GM23338 (cell line): ENCODE measurements at regions not wholly inside any gene's neighbourhood (a gene's known extent, or its start where the extent isn't known, plus 50 kb on each side); places are given as distances from the start of the nearest gene placed in this dataset.

Experiments
- ATAC-seq: fragments of 200-7000 bp; cut with Tn5 transposase; 3 replicates; pipeline ENCODE4 v1.9.1; 2020
- DNase-seq: peaks from one replicate; pipeline ENCODE4 v3.0.0-alpha.2; 2015; ENCODE audit warnings: low spot score
- H2AFZ ChIP-seq: fragments of 200-600 bp; sonication (generic); 2 replicates; pipeline ENCODE4 v1.8.0; 2016; ENCODE audit warnings: antibody characterized with exemption, mild to moderate bottlenecking, moderate library complexity
- H3F3A ChIP-seq: fragments of 200-600 bp; sonication (generic); replicated peaks from 2 replicates; pipeline ENCODE4 v1.8.0; 2017; ENCODE audit warnings: antibody characterized with exemption, mixed run types, low read depth
- H3K27ac ChIP-seq: fragments of 200-600 bp; sonication (generic); 2 replicates; pipeline ENCODE4 v1.6.1; 2016; ENCODE audit warnings: low read depth
- H3K27me3 ChIP-seq: fragments of 200-600 bp; sonication (generic); 2 replicates; pipeline ENCODE4 v1.8.0; 2016; ENCODE audit warnings: mild to moderate bottlenecking, mixed run types, moderate library complexity; ENCODE audit not compliant: insufficient read depth
- H3K36me3 ChIP-seq: fragments of 200-600 bp; sonication (generic); 2 replicates; pipeline ENCODE4 v1.8.0; 2016; ENCODE audit warnings: mild to moderate bottlenecking; ENCODE audit not compliant: insufficient read depth
- H3K4me1 ChIP-seq: fragments of 200-600 bp; sonication (generic); 2 replicates; pipeline ENCODE4 v1.8.0; 2016; ENCODE audit warnings: mild to moderate bottlenecking, moderate library complexity; ENCODE audit not compliant: insufficient read depth
- H3K4me2 ChIP-seq: fragments of 200-600 bp; sonication (generic); 2 replicates; pipeline ENCODE4 v1.7.1; 2017; ENCODE audit warnings: mixed run types
- H3K4me3 ChIP-seq: fragments of 200-600 bp; sonication (generic); 2 replicates; pipeline ENCODE4 v1.6.1; 2016; ENCODE audit warnings: mixed run types
- H3K79me2 ChIP-seq: fragments of 200-600 bp; sonication (generic); replicated peaks from 2 replicates; pipeline ENCODE4 v1.8.0; 2017; ENCODE audit warnings: mild to moderate bottlenecking; ENCODE audit not compliant: insufficient read depth
- H3K9me2 ChIP-seq: fragments of 200-600 bp; sonication (generic); 2 replicates; pipeline ENCODE4 v1.8.0; 2017; ENCODE audit not compliant: insufficient read depth
- H4K20me1 ChIP-seq: fragments of 200-600 bp; sonication (generic); replicated peaks from 2 replicates; pipeline ENCODE4 v1.8.0; 2017; ENCODE audit warnings: mild to moderate bottlenecking; ENCODE audit not compliant: insufficient read depth
- H3K27ac Mint-ChIP-seq: 2 replicates; pipeline ENCODE4 v1.8.0; 2020; ENCODE audit warnings: inconsistent platforms, mild to moderate bottlenecking, moderate library complexity, mixed read lengths
- H3K27me3 Mint-ChIP-seq: 3 replicates; pipeline ENCODE4 v1.8.0; 2022; ENCODE audit warnings: low read depth, mild to moderate bottlenecking, moderate library complexity, mixed read lengths, inconsistent platforms; ENCODE audit not compliant: insufficient read depth, poor library complexity
- H3K36me3 Mint-ChIP-seq: 3 replicates; pipeline ENCODE4 v1.8.0; 2021; ENCODE audit warnings: low read depth, mild to moderate bottlenecking, inconsistent platforms, moderate library complexity, mixed read lengths
- H3K4me1 Mint-ChIP-seq: 3 replicates; pipeline ENCODE4 v1.8.0; 2020; ENCODE audit warnings: mild to moderate bottlenecking, inconsistent platforms, mixed read lengths
- H3K4me3 Mint-ChIP-seq: 3 replicates; pipeline ENCODE4 v1.8.0; 2021; ENCODE audit warnings: moderate library complexity, mild to moderate bottlenecking, inconsistent platforms, mixed read lengths
- H3K9me3 Mint-ChIP-seq: 3 replicates; pipeline ENCODE4 v1.8.0; 2020; ENCODE audit warnings: moderate library complexity, mild to moderate bottlenecking, inconsistent platforms, mixed read lengths
- JUNB ChIP-seq: IDR thresholded peaks from one replicate; pipeline ENCODE4 v1.6.1; 2016; ENCODE audit warnings: antibody characterized with exemption; ENCODE audit not compliant: unreplicated experiment
- NANOG ChIP-seq: IDR thresholded peaks from 2 replicates; pipeline ENCODE4 v1.6.1; 2016; ENCODE audit warnings: antibody characterized with exemption, borderline replicate concordance
- POLR2AphosphoS5 ChIP-seq: IDR thresholded peaks from 2 replicates; pipeline ENCODE4 v1.6.1; 2016; ENCODE audit warnings: antibody characterized with exemption, low read depth
- STAT1 ChIP-seq: IDR thresholded peaks from one replicate; pipeline ENCODE4 v1.6.1; 2016; ENCODE audit warnings: antibody characterized with exemption; ENCODE audit not compliant: unreplicated experiment
- ZNF331 ChIP-seq: fragments of 250-450 bp; sonication (Bioruptor Pico); IDR thresholded peaks from 2 replicates; pipeline ENCODE4 v1.5.0; 2020; ENCODE audit warnings: low read depth, mild to moderate bottlenecking, moderate library complexity
- TF ChIP-seq, protein P1 (sequence below), 2 experiments: fragments of 200-600 bp in 1 of 2; sonication (generic) in 1 of 2; conservative IDR thresholded peaks; 2 replicates each; pipeline versions ENCODE4 v1.5.1 to v1.6.1; 2016 to 2017; ENCODE audit warnings: antibody characterized with exemption in 2 of 2, low read depth in 2 of 2, mild to moderate bottlenecking in 2 of 2, moderate library complexity in 1 of 2
- TF ChIP-seq, protein P2 (sequence below): IDR thresholded peaks from one replicate; pipeline ENCODE4 v1.6.1; 2018; ENCODE audit warnings: antibody characterized with exemption; ENCODE audit not compliant: unreplicated experiment
- TF ChIP-seq, protein P3 (sequence below): IDR thresholded peaks from 2 replicates; pipeline ENCODE4 v1.6.1; 2016; ENCODE audit warnings: antibody characterized with exemption
- TF ChIP-seq, protein P4 (sequence below): fragments of 250-450 bp; sonication (Bioruptor Pico); IDR thresholded peaks from 2 replicates; pipeline ENCODE4 v1.5.0; 2020; ENCODE audit warnings: mild to moderate bottlenecking, moderate library complexity

DNA sequence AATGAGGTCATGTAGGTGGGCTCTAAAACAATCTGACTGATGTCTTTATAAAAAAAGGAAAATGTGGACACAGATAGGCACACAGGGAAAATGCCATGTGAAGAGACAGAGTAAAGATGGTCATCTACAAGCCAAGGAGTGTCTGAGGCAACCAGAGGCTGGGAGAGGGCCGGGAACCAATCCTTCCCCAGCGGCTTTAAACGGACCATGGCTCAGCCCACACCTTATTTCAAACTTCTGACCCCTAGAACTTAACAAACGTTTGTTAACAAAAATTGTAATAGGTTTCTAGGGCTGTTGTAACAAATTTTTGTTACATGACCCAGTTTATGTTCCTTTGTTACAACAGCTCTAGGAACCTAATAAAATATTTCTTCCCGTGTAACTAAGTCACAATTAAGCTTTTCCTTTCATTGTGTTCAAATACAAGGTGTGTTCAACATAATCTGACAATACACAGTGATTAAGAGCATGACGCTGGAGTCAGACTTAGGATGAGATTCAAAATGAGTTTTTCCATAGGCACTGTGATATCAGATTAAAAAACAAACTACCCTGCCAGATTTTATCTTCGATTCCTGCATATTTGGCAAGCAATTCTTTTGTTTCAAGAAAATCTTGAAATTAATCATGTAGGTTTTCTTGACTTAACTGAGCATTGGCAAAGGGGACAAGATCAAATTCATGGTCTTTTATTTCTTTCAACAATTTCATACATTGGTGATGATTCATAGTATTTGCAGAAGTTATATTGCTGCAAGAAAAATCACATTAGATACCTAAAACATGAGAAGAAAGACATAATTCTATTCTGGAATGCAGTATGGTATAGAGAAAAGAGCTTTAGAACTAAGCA, 169.5 kb upstream of the RIPOR2 start:
- Histone ChIP-seq H2AFZ (no peak overlapping the region), H3K9me2 (no peaks in the 10 kb centered on the region; the same call in 1 of the 2 replicates), H3F3A (no peaks in the 10 kb centered on the region), H3K4me2 (no peak overlapping the region), H3K4me3 (no peak overlapping the region), H3K79me2 (no peaks in the 10 kb centered on the region), H3K4me1 (no peaks in the 10 kb centered on the region), H3K27ac (no peak overlapping the region), H4K20me1 (no peaks in the 10 kb centered on the region), H3K27me3 (no peaks in the 10 kb centered on the region), H3K36me3 (no peaks in the 10 kb centered on the region)
- Mint-ChIP-seq H3K9me3 (no peaks in the 10 kb centered on the region), H3K36me3 (no peaks in the 10 kb centered on the region), H3K4me1 (peaks cover 4% of the 10 kb centered on the region; the same call in 2 of the 3 replicates), H3K27ac (no peak overlapping the region), H3K27me3 (no peaks in the 10 kb centered on the region), H3K4me3 (no peak overlapping the region)
- ATAC-seq (no peak), DNase-seq (no peak)
- TF ChIP-seq, protein P1, sequence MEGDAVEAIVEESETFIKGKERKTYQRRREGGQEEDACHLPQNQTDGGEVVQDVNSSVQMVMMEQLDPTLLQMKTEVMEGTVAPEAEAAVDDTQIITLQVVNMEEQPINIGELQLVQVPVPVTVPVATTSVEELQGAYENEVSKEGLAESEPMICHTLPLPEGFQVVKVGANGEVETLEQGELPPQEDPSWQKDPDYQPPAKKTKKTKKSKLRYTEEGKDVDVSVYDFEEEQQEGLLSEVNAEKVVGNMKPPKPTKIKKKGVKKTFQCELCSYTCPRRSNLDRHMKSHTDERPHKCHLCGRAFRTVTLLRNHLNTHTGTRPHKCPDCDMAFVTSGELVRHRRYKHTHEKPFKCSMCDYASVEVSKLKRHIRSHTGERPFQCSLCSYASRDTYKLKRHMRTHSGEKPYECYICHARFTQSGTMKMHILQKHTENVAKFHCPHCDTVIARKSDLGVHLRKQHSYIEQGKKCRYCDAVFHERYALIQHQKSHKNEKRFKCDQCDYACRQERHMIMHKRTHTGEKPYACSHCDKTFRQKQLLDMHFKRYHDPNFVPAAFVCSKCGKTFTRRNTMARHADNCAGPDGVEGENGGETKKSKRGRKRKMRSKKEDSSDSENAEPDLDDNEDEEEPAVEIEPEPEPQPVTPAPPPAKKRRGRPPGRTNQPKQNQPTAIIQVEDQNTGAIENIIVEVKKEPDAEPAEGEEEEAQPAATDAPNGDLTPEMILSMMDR (conservative IDR thresholded peaks at IDR 0.05; ENCODE audit: low read depth in 2 of 2) = no peak
- TF ChIP-seq, protein P2, sequence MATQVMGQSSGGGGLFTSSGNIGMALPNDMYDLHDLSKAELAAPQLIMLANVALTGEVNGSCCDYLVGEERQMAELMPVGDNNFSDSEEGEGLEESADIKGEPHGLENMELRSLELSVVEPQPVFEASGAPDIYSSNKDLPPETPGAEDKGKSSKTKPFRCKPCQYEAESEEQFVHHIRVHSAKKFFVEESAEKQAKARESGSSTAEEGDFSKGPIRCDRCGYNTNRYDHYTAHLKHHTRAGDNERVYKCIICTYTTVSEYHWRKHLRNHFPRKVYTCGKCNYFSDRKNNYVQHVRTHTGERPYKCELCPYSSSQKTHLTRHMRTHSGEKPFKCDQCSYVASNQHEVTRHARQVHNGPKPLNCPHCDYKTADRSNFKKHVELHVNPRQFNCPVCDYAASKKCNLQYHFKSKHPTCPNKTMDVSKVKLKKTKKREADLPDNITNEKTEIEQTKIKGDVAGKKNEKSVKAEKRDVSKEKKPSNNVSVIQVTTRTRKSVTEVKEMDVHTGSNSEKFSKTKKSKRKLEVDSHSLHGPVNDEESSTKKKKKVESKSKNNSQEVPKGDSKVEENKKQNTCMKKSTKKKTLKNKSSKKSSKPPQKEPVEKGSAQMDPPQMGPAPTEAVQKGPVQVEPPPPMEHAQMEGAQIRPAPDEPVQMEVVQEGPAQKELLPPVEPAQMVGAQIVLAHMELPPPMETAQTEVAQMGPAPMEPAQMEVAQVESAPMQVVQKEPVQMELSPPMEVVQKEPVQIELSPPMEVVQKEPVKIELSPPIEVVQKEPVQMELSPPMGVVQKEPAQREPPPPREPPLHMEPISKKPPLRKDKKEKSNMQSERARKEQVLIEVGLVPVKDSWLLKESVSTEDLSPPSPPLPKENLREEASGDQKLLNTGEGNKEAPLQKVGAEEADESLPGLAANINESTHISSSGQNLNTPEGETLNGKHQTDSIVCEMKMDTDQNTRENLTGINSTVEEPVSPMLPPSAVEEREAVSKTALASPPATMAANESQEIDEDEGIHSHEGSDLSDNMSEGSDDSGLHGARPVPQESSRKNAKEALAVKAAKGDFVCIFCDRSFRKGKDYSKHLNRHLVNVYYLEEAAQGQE = no peak
- TF ChIP-seq, protein P3, sequence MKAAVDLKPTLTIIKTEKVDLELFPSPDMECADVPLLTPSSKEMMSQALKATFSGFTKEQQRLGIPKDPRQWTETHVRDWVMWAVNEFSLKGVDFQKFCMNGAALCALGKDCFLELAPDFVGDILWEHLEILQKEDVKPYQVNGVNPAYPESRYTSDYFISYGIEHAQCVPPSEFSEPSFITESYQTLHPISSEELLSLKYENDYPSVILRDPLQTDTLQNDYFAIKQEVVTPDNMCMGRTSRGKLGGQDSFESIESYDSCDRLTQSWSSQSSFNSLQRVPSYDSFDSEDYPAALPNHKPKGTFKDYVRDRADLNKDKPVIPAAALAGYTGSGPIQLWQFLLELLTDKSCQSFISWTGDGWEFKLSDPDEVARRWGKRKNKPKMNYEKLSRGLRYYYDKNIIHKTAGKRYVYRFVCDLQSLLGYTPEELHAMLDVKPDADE = no peak
- TF ChIP-seq STAT1 (no peak), POLR2AphosphoS5 (no peak), ZNF331 (CRISPR knock-in tag) (no peak), NANOG (no peak), JUNB (no peak)
- TF ChIP-seq, protein P4, sequence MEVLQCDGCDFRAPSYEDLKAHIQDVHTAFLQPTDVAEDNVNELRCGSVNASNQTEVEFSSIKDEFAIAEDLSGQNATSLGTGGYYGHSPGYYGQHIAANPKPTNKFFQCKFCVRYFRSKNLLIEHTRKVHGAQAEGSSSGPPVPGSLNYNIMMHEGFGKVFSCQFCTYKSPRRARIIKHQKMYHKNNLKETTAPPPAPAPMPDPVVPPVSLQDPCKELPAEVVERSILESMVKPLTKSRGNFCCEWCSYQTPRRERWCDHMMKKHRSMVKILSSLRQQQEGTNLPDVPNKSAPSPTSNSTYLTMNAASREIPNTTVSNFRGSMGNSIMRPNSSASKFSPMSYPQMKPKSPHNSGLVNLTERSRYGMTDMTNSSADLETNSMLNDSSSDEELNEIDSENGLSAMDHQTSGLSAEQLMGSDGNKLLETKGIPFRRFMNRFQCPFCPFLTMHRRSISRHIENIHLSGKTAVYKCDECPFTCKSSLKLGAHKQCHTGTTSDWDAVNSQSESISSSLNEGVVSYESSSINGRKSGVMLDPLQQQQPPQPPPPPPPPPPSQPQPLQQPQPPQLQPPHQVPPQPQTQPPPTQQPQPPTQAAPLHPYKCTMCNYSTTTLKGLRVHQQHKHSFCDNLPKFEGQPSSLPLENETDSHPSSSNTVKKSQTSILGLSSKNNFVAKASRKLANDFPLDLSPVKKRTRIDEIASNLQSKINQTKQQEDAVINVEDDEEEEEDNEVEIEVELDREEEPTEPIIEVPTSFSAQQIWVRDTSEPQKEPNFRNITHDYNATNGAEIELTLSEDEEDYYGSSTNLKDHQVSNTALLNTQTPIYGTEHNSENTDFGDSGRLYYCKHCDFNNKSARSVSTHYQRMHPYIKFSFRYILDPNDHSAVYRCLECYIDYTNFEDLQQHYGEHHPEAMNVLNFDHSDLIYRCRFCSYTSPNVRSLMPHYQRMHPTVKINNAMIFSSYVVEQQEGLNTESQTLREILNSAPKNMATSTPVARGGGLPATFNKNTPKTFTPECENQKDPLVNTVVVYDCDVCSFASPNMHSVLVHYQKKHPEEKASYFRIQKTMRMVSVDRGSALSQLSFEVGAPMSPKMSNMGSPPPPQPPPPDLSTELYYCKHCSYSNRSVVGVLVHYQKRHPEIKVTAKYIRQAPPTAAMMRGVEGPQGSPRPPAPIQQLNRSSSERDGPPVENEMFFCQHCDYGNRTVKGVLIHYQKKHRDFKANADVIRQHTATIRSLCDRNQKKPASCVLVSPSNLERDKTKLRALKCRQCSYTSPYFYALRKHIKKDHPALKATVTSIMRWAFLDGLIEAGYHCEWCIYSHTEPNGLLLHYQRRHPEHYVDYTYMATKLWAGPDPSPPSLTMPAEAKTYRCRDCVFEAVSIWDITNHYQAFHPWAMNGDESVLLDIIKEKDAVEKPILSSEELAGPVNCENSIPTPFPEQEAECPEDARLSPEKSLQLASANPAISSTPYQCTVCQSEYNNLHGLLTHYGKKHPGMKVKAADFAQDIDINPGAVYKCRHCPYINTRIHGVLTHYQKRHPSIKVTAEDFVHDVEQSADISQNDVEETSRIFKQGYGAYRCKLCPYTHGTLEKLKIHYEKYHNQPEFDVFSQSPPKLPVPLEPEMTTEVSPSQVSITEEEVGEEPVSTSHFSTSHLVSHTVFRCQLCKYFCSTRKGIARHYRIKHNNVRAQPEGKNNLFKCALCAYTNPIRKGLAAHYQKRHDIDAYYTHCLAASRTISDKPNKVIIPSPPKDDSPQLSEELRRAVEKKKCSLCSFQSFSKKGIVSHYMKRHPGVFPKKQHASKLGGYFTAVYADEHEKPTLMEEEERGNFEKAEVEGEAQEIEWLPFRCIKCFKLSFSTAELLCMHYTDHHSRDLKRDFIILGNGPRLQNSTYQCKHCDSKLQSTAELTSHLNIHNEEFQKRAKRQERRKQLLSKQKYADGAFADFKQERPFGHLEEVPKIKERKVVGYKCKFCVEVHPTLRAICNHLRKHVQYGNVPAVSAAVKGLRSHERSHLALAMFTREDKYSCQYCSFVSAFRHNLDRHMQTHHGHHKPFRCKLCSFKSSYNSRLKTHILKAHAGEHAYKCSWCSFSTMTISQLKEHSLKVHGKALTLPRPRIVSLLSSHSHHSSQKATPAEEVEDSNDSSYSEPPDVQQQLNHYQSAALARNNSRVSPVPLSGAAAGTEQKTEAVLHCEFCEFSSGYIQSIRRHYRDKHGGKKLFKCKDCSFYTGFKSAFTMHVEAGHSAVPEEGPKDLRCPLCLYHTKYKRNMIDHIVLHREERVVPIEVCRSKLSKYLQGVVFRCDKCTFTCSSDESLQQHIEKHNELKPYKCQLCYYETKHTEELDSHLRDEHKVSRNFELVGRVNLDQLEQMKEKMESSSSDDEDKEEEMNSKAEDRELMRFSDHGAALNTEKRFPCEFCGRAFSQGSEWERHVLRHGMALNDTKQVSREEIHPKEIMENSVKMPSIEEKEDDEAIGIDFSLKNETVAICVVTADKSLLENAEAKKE (CRISPR knock-in tag) = no peak
